HepG2 (cell line): ENCODE measurements at regions not wholly inside any gene's neighbourhood (a gene's known extent, or its start where the extent isn't known, plus 50 kb on each side); places are given as distances from the start of the nearest gene placed in this dataset.

ENCODE experiments used
- ATAC-seq: fragments of 200-7000 bp; cut with Tn5 transposase; 3 replicates; pipeline ENCODE4 v1.9.1; 2020; ENCODE audit warnings: mild to moderate bottlenecking, moderate library complexity
- BruUV-seq: library from RNA; stranded (reverse); fragments of 400-500 nt; replicated peaks from 2 replicates; lab custom pipeline; 2021; lab: Mats Ljungman, UMichigan
- CTCF ChIA-PET: fragments of 300-600 bp; formaldehyde crosslinking; extraction: SDS; loops from one replicate; lab custom pipeline; 2021; ENCODE audit warnings: low total read pairs, inconsistent platforms, low intra/inter-chr PET ratio; lab: Yijun Ruan, JAX
- POLR2A ChIA-PET: fragments of 350-600 bp; sonication (Branson Sonifier 250); formaldehyde crosslinking; loops from one replicate; lab custom pipeline; 2020; ENCODE audit warnings: antibody characterized with exemption, inconsistent platforms; lab: Yijun Ruan, JAX
- DNase-seq: peaks from one replicate; pipeline ENCODE4 v3.0.0-alpha.2; 2015; ENCODE audit warnings: low spot score
- FAIRE-seq: peaks from 3 replicates; lab custom pipeline; 2011; peaks lifted over from hg19 to GRCh38; lab: Jason Lieb, UNC
- H2AFZ ChIP-seq: one replicate; pipeline ENCODE4 v1.6.1; 2011; ENCODE audit warnings: low read length, inconsistent platforms
- H3K27ac ChIP-seq: fragments of 300-600 bp; 3 replicates; pipeline ENCODE4 v1.8.0; 2011; ENCODE audit warnings: mixed run types, mild to moderate bottlenecking, mixed read lengths, low read length, inconsistent platforms; ENCODE audit not compliant: insufficient read depth; ENCODE audit errors: extremely low read length
- H3K27me3 ChIP-seq, 2 experiments: fragments of 200-600 bp in 1 of 2; 2 replicates in 1 of 2; 3 replicates in 1 of 2; pipeline versions ENCODE4 v1.6.0 to v1.8.0; 2011; ENCODE audit warnings: low read length in 2 of 2, mild to moderate bottlenecking in 2 of 2, moderate library complexity in 2 of 2, inconsistent platforms in 1 of 2; ENCODE audit not compliant: insufficient read depth in 2 of 2, control insufficient read depth in 1 of 2
- H3K36me3 ChIP-seq, 2 experiments: fragments of 200-600 bp in 1 of 2; replicated peaks in 1 of 2; 2 replicates in 1 of 2; 3 replicates in 1 of 2; pipeline versions ENCODE4 v1.5.1 to v1.8.0; 2011; ENCODE audit warnings: low read length in 2 of 2, inconsistent platforms in 1 of 2; ENCODE audit not compliant: insufficient read depth in 2 of 2, control insufficient read depth in 1 of 2
- H3K4me1 ChIP-seq: 2 replicates; pipeline ENCODE4 v1.5.1; 2012; ENCODE audit warnings: low read length, inconsistent platforms; ENCODE audit not compliant: insufficient read depth
- H3K4me2 ChIP-seq: 2 replicates; pipeline ENCODE4 v1.6.0; 2011; ENCODE audit warnings: low read depth, low read length, inconsistent platforms
- H3K4me3 ChIP-seq, 3 experiments: fragments of 200-600 bp in 1 of 3; sonication (generic), shearing (Covaris generic) in 1 of 3; replicated peaks in 1 of 3; 2 replicates each; pipeline ENCODE4 v1.5.1; 2011 to 2016; ENCODE audit warnings: low read length in 3 of 3, inconsistent platforms in 2 of 3, low read depth in 2 of 3, mild to moderate bottlenecking in 2 of 3, control low read depth in 1 of 3, mixed read lengths in 1 of 3; ENCODE audit not compliant: insufficient read depth in 1 of 3
- H3K79me2 ChIP-seq: one replicate; pipeline ENCODE4 v1.6.1; 2011; ENCODE audit warnings: low read length, inconsistent platforms; ENCODE audit not compliant: insufficient read depth
- H3K9ac ChIP-seq: 2 replicates; pipeline ENCODE4 v1.6.0; 2011; ENCODE audit warnings: mild to moderate bottlenecking, low read depth, low read length, inconsistent platforms; ENCODE audit not compliant: insufficient read depth
- H3K9me3 ChIP-seq: 2 replicates; pipeline ENCODE4 v1.5.1; 2012; ENCODE audit warnings: mild to moderate bottlenecking, low read length
- H4K20me1 ChIP-seq: 2 replicates; pipeline ENCODE4 v1.6.0; 2011; ENCODE audit warnings: inconsistent platforms, mild to moderate bottlenecking, low read length, moderate library complexity; ENCODE audit not compliant: insufficient read depth
- HOXD1 ChIP-seq: sonication (generic); formaldehyde crosslinking; IDR thresholded peaks from 2 replicates; pipeline ENCODE4 v1.5.0; 2020; ENCODE audit warnings: missing genetic modification reagents
- LRRFIP1 ChIP-seq: sonication (generic); formaldehyde crosslinking; conservative IDR thresholded peaks from 2 replicates; pipeline ENCODE4 v1.4.0; 2020; ENCODE audit warnings: missing genetic modification reagents
- MTA1 ChIP-seq: sonication (generic); formaldehyde crosslinking; IDR thresholded peaks from 2 replicates; pipeline ENCODE4 v1.4.0; 2020; ENCODE audit warnings: missing genetic modification reagents, mild to moderate bottlenecking, borderline replicate concordance
- NFKBIZ ChIP-seq: IDR thresholded peaks from 2 replicates; pipeline ENCODE4 v1.6.1; 2018; ENCODE audit warnings: missing genetic modification reagents, missing compliant biosample characterization
- NR2F1 ChIP-seq, 2 experiments: fragments of 450-650 bp in 1 of 2; formaldehyde crosslinking in 1 of 2; IDR thresholded peaks; 2 replicates each; pipeline versions ENCODE4 v1.5.0 to v1.6.1; 2016 to 2020; ENCODE audit warnings: mild to moderate bottlenecking in 1 of 2, missing compliant biosample characterization in 1 of 2, missing genetic modification reagents in 1 of 2, moderate library complexity in 1 of 2
- TERF1 ChIP-seq: sonication (generic); formaldehyde crosslinking; IDR thresholded peaks from 2 replicates; pipeline ENCODE4 v1.8.0; 2022; ENCODE audit warnings: mild to moderate bottlenecking, missing genetic modification reagents, moderate library complexity
- ZNF138 ChIP-seq: sonication (generic); formaldehyde crosslinking; IDR thresholded peaks from 2 replicates; pipeline ENCODE4 v1.5.0; 2020; ENCODE audit warnings: mild to moderate bottlenecking, low read depth, missing genetic modification reagents
- ZNF251 ChIP-seq: sonication (generic); formaldehyde crosslinking; IDR thresholded peaks from 2 replicates; pipeline ENCODE4 v1.9.0; 2021; ENCODE audit warnings: mild to moderate bottlenecking, missing genetic modification reagents
- ZNF34 ChIP-seq: sonication (generic); formaldehyde crosslinking; IDR thresholded peaks from 2 replicates; pipeline ENCODE4 v1.4.0; 2020; ENCODE audit warnings: mild to moderate bottlenecking, missing genetic modification reagents, borderline replicate concordance
- ZNF687 ChIP-seq: sonication (generic); formaldehyde crosslinking; IDR thresholded peaks from 2 replicates; pipeline ENCODE4 v1.5.1; 2020; ENCODE audit warnings: mild to moderate bottlenecking, missing genetic modification reagents, moderate library complexity
- ZNF780A ChIP-seq: sonication (generic); formaldehyde crosslinking; IDR thresholded peaks from 2 replicates; pipeline ENCODE4 v1.8.0; 2022; ENCODE audit warnings: mild to moderate bottlenecking, missing genetic modification reagents, moderate library complexity
- ZSCAN31 ChIP-seq: sonication (generic); formaldehyde crosslinking; IDR thresholded peaks from 2 replicates; pipeline ENCODE4 v1.5.0; 2020; ENCODE audit warnings: low read depth, mild to moderate bottlenecking, missing genetic modification reagents
- WGBS: methylation state at CpG from one replicate; pipeline ENCODE4 v1.1.6; 2017; ENCODE audit warnings: low lambda C conversion rate; 5-methylcytosine and 5-hydroxymethylcytosine counted together
- in situ Hi-C: cut with HindIII; loops from 2 replicates; pipeline ENCODE4 v1.10.0; 2017; ENCODE audit warnings: low pct_unique_long_range_greater_than_20kb; ENCODE audit not compliant: extremely low pct_ligation_motif_present
- intact Hi-C: fragments of 100-400 bp; cut with micrococcal nuclease; formaldehyde crosslinking; loops from one replicate; pipeline ENCODE4 v1.10.0; 2022; ENCODE audit not compliant: unreplicated experiment

- no peak for DNase-seq
- Histone ChIP-seq H3K27me3 (peaks cover 5 to 36% of the 10 kb centered on the region in 2 experiments), H3K36me3 (no peaks in the 10 kb centered on the region), H3K79me2 (no peaks in the 10 kb centered on the region), H3K9me3 (no peaks in the 10 kb centered on the region), H3K4me2 (no peak overlapping the region), H3K4me3 (no peak overlapping the region), H3K9ac (no peak overlapping the region), H2AFZ (no peak overlapping the region), H4K20me1 (no peaks in the 10 kb centered on the region), H3K4me1 (peaks cover 15% of the 10 kb centered on the region; the same call in 1 of the 2 replicates), H3K27ac (no peak overlapping the region)
- BruUV-seq, result no TSS peak
- intact Hi-C loops, result no loop called here
- in situ Hi-C loops, result no loop called here
- no peak for FAIRE-seq
- 3% methylated on average over 4 of the region's 4 CpGs for WGBS
- ChIA-PET POLR2A (no interaction called here), CTCF (no interaction called here)
- ATAC-seq, result no peak
- no peak for TF ChIP-seq ZNF251 (CRISPR knock-in tag)
- no peak for TF ChIP-seq NR2F1 (CRISPR knock-in tag; IDR thresholded peaks at IDR 0.05)
- no peak for TF ChIP-seq MTA1 (CRISPR knock-in tag)
- no peak for TF ChIP-seq LRRFIP1 (CRISPR knock-in tag)
- no peak for TF ChIP-seq ZNF34 (CRISPR knock-in tag)
- no peak for TF ChIP-seq ZNF780A (CRISPR knock-in tag)
- TF ChIP-seq ZSCAN31 (CRISPR knock-in tag), result no peak
- TF ChIP-seq NFKBIZ (CRISPR knock-in tag), result no peak
- TF ChIP-seq ZNF138, result no peak
- TF ChIP-seq ZNF687, result no peak
- no peak for TF ChIP-seq HOXD1 (CRISPR knock-in tag)
- no peak for TF ChIP-seq TERF1 (CRISPR knock-in tag)
These were observed 84.9 kb upstream of the HSPA9 start for GRCh38 chr5:138660051-138660572.
